Liver (tissue), 8 donors: ENCODE measurements at regions not wholly inside any gene's neighbourhood (a gene's known extent, or its start where the extent isn't known, plus 50 kb on each side); places are given as distances from the start of the nearest gene placed in this dataset.

ENCODE experiments used
- DNase-seq: peaks from one replicate; pipeline ENCODE4 v3.0.0-alpha.2; 2017; ENCODE audit warnings: low spot score
- H3K27ac ChIP-seq, 2 donors: one replicate each; pipeline ENCODE4 v1.7.0; 2013; ENCODE audit warnings: inconsistent platforms in 2 of 2, low read length in 2 of 2, control low read depth in 1 of 2, low read depth in 1 of 2, mild to moderate bottlenecking in 1 of 2
- H3K27me3 ChIP-seq, 4 donors: one replicate each; pipeline versions ENCODE4 v1.6.1 to v1.7.0; 2013; ENCODE audit warnings: low read length in 3 of 4, inconsistent platforms in 1 of 4, mild to moderate bottlenecking in 1 of 4, moderate library complexity in 1 of 4; ENCODE audit not compliant: control insufficient read depth in 4 of 4, insufficient read depth in 4 of 4
- H3K36me3 ChIP-seq, 4 donors: one replicate each; pipeline versions ENCODE4 v1.6.1 to v1.7.0; 2013; ENCODE audit warnings: low read length in 3 of 4, mild to moderate bottlenecking in 3 of 4, low read depth in 1 of 4, moderate library complexity in 1 of 4; ENCODE audit not compliant: control insufficient read depth in 4 of 4, insufficient read depth in 3 of 4
- H3K4me1 ChIP-seq, 4 donors: one replicate each; pipeline versions ENCODE4 v1.6.1 to v1.7.0; 2013; ENCODE audit warnings: low read length in 3 of 4, mild to moderate bottlenecking in 3 of 4, moderate library complexity in 1 of 4; ENCODE audit not compliant: control insufficient read depth in 4 of 4, insufficient read depth in 4 of 4
- H3K4me3 ChIP-seq, 3 donors: one replicate each; pipeline versions ENCODE4 v1.6.1 to v1.7.0; 2013; ENCODE audit warnings: low read length in 3 of 3, control low read depth in 1 of 3, low read depth in 1 of 3, mild to moderate bottlenecking in 1 of 3
- H3K9ac ChIP-seq, 2 donors: one replicate each; pipeline ENCODE4 v1.7.0; 2013; ENCODE audit warnings: low read length in 2 of 2, mild to moderate bottlenecking in 2 of 2, moderate library complexity in 2 of 2, control low read depth in 1 of 2, low read depth in 1 of 2
- H3K9me3 ChIP-seq, 4 donors: one replicate each; pipeline versions ENCODE4 v1.6.1 to v1.7.0; 2013; ENCODE audit warnings: low read length in 3 of 4; ENCODE audit not compliant: control insufficient read depth in 4 of 4
- ATF3 ChIP-seq: IDR thresholded peaks from 2 replicates; pipeline ENCODE4 v1.6.1; 2016; ENCODE audit warnings: antibody characterized with exemption
- CTCF ChIP-seq: fragments of 150-350 bp; IDR thresholded peaks from 2 replicates; pipeline ENCODE4 v1.5.1; 2017; ENCODE audit warnings: improper control_type of control experiment, low read depth, low read length; ENCODE audit not compliant: missing input control
- EGR1 ChIP-seq, 2 donors: IDR thresholded peaks; 2 replicates each; pipeline ENCODE4 v1.6.1; 2016 to 2018; ENCODE audit warnings: antibody characterized with exemption in 2 of 2, low read depth in 2 of 2
- FOXA1 ChIP-seq: IDR thresholded peaks from 2 replicates; pipeline ENCODE4 v1.6.1; 2016; ENCODE audit warnings: antibody characterized with exemption
- FOXA2 ChIP-seq: IDR thresholded peaks from 2 replicates; pipeline ENCODE4 v1.6.1; 2016; ENCODE audit warnings: antibody characterized with exemption
- GABPA ChIP-seq, 2 donors: IDR thresholded peaks in 1 of 2; conservative IDR thresholded peaks in 1 of 2; 2 replicates each; pipeline ENCODE4 v1.6.1; 2016; ENCODE audit warnings: antibody characterized with exemption in 2 of 2, mild to moderate bottlenecking in 1 of 2, moderate library complexity in 1 of 2
- HNF4A ChIP-seq, 2 donors: conservative IDR thresholded peaks; 2 replicates each; pipeline ENCODE4 v1.6.1; 2016; ENCODE audit warnings: antibody characterized with exemption in 2 of 2, mild to moderate bottlenecking in 2 of 2
- HNF4G ChIP-seq: IDR thresholded peaks from 2 replicates; pipeline ENCODE4 v1.6.1; 2016; ENCODE audit warnings: antibody characterized with exemption
- JUND ChIP-seq, 2 donors: IDR thresholded peaks; 2 replicates each; pipeline ENCODE4 v1.6.1; 2016; ENCODE audit warnings: antibody characterized with exemption in 2 of 2
- MAX ChIP-seq: IDR thresholded peaks from 2 replicates; pipeline ENCODE4 v1.6.1; 2016; ENCODE audit warnings: antibody characterized with exemption
- NR2F2 ChIP-seq: IDR thresholded peaks from 2 replicates; pipeline ENCODE4 v1.6.1; 2016; ENCODE audit warnings: antibody characterized with exemption
- RAD21 ChIP-seq, 2 donors: IDR thresholded peaks; 2 replicates each; pipeline ENCODE4 v1.6.1; 2016; ENCODE audit warnings: antibody characterized with exemption in 2 of 2, mild to moderate bottlenecking in 2 of 2
- REST ChIP-seq: IDR thresholded peaks from 2 replicates; pipeline ENCODE4 v1.6.1; 2016; ENCODE audit warnings: antibody characterized with exemption, mild to moderate bottlenecking
- RXRA ChIP-seq, 2 donors: IDR thresholded peaks; 2 replicates each; pipeline ENCODE4 v1.6.1; 2017 to 2018; ENCODE audit warnings: antibody characterized with exemption in 2 of 2, mild to moderate bottlenecking in 1 of 2
- SP1 ChIP-seq: IDR thresholded peaks from 2 replicates; pipeline ENCODE4 v1.6.1; 2018; ENCODE audit warnings: antibody characterized with exemption, mild to moderate bottlenecking
- TAF1 ChIP-seq: conservative IDR thresholded peaks from 2 replicates; pipeline ENCODE4 v1.6.1; 2016; ENCODE audit warnings: antibody characterized with exemption, mild to moderate bottlenecking
- YY1 ChIP-seq: IDR thresholded peaks from 2 replicates; pipeline ENCODE4 v1.6.1; 2016; ENCODE audit warnings: antibody characterized with exemption, mild to moderate bottlenecking
- ZBTB33 ChIP-seq: IDR thresholded peaks from 2 replicates; pipeline ENCODE4 v1.6.1; 2016; ENCODE audit warnings: antibody characterized with exemption
- WGBS: extraction: QIAGEN DNeasy Blood & Tissue Kit; methylation state at CpG from one replicate; pipeline ENCODE4 v1.1.7; 2013; 5-methylcytosine and 5-hydroxymethylcytosine counted together
- donor health status: healthy.
- donor health status: healthy.
- donor health status: healthy.
- donor health status: healthy.
- donor health status: healthy.

GRCh38 chr9:18173923-18174322, 300.0 kb upstream of the ADAMTSL1 start:
- H3K4me1 ChIP-seq, result no peaks in the 10 kb centered on the region
- H3K4me3 ChIP-seq, result no peak overlapping the region
- no peak overlapping the region for H3K27ac ChIP-seq
- H3K27me3 ChIP-seq, result peaks cover 0 to 6% (median 0%) of the 10 kb centered on the region in 4 donors
- DNase-seq, result no peak
- TF ChIP-seq HNF4G (no peak), MAX (no peak), TAF1 (no peak), EGR1 (IDR thresholded peaks at IDR 0.05; ENCODE audit: low read depth in 2 of 2) (no peak), FOXA1 (no peak), NR2F2 (no peak), ATF3 (no peak), REST (no peak), ZBTB33 (no peak), SP1 (no peak), RAD21 (IDR thresholded peaks at IDR 0.05) (no peak), HNF4A (conservative IDR thresholded peaks at IDR 0.05) (no peak), GABPA (IDR thresholded peaks at IDR 0.05 in 1 of 2, conservative IDR thresholded peaks at IDR 0.05 in 1 of 2) (no peak), JUND (IDR thresholded peaks at IDR 0.05) (no peak), CTCF (no peak), RXRA (IDR thresholded peaks at IDR 0.05) (no peak), FOXA2 (no peak), YY1 (no peak)
- no peak overlapping the region for H3K9ac ChIP-seq
- 73% methylated on average over 4 of the region's 4 CpGs for WGBS
- no peaks in the 10 kb centered on the region for H3K36me3 ChIP-seq
- no peaks in the 10 kb centered on the region for H3K9me3 ChIP-seq
